Muscle of arm (tissue), 1 donor: ENCODE measurements at regions not wholly inside any gene's neighbourhood (a gene's known extent, or its start where the extent isn't known, plus 50 kb on each side); places are given as distances from the start of the nearest gene placed in this dataset.

Experiments
- DNase-seq: peaks from one replicate; pipeline ENCODE4 v3.0.0-alpha.2; 2013

- DNase-seq: no peak
Observed at GRCh38 chr13:37934339-37935191, 65.0 kb upstream of the TRPC4 start.

GRCh38 chr13:37929308-37929707, 59.7 kb upstream of the TRPC4 start:
- no peak for DNase-seq

DNA sequence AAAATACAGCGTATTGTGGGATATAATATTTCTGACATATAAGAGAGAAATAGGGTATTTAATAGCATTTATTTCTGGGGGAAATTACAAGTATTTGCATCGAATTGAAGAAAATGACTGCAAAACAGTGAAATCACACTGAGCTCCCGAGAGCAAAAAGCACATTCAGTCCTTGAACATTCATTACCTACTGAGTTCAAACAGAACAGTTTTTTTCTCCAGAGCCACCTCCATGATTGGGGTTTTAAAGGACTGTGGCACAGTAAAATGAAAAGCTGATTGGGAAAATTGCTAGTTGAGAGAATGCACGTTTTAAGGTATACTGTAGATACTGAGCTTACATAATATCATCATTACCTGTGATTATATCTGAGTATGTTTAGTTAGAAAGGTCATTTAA, 58.0 kb upstream of the TRPC4 start:
- no peak for DNase-seq

DNA sequence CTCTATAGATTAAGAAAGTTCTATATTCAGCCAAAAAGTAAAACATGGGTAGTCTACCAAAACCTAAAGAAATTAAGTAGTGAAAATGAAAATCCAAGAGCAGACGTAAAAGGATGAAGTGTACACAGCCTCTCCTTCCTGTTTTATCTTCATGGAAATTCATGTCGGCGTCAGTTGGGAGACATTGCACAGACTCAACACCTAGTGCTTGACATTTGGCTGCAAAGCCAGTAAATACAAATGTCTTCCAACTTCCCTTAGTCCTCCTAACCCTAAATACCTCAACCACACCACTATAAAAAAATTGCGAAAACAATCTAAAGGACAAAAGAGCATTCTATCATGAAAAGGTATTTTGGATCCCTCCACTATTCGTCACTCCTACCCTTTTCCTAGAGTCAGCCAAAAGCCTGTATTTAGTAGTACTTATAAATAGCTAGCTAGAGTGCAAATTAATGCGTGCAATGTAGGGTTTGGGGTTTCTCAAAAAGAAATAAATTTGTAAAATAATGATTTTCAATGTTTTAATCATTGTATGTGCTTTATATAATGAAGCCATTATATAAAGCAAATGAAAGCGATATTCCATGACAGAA, 56.4 kb upstream of the TRPC4 start:
- no peak for DNase-seq

DNA sequence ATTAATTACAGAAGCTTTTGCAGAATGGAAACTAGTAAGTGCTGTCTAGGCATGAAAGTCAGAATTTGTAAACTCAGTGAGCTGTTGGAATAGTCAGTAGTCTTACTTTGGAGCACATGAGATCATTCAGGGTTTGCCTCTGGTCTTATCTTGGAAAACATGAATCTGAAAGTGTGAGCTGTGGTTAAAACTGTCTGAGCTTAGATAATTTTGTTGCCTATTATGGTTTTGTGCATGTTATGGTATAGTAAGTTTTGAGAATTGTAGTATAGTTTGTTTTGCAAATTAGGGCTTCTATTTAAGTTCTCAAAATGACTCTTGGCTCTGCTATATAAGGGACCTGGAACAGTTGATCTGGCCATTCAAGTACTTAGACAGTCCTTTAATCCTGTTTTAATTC, 53.7 kb upstream of the TRPC4 start:
- DNase-seq: no peak

GRCh38 chr13:37919329-37919880, 49.8 kb upstream of the TRPC4 start:
- DNase-seq: no peak
